ENCODE measurements at regions not wholly inside any gene's neighbourhood (a gene's known extent, or its start where the extent isn't known, plus 50 kb on each side); places are given as distances from the start of the nearest gene placed in this dataset.

DNA sequence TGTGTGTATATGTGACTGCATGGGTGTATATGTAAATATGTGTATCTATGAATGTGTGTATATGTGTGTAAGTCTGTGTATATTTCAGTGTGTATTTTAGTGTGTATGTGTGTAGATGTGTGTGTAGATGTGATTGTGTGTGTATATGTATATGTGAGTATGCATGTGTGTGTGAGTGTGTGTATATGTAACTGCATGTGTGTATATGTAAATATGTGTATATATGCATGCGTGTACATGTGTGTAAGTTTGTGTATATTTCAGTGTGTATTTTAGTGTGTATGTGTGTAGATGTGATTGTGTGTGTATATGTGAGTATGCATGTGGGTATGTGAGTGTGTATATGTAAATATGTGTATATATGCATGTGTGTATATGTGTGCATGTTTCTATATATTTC is 169.9 kb downstream of the MN1 start:
- intact Hi-C loops (cut with micrococcal nuclease) = no loop called here
- H3K36me3 ChIP-seq (ENCODE audit: insufficient read depth, low read length) = no peaks in the 10 kb centered on the region
- H3K4me1 Mint-ChIP-seq = no peaks in the 10 kb centered on the region
- H3K4me1 ChIP-seq (ENCODE audit: insufficient read depth, low read length) = no peaks in the 10 kb centered on the region
- CTCF ChIA-PET (ENCODE audit: partially characterized antibody) = no interaction called here
- no peak overlapping the region for H3K4me3 Mint-ChIP-seq
- DNase-seq = no peak
- POLR2A ChIA-PET (ENCODE audit: partially characterized antibody) = no interaction called here
- H3K4me3 ChIP-seq (ENCODE audit: low read length in 2 of 2) = no peak overlapping the region
- H3K9me3 Mint-ChIP-seq = peaks cover 0 to 4% (median 0%) of the 10 kb centered on the region in 8 donors
- no peaks in the 10 kb centered on the region for H3K36me3 Mint-ChIP-seq
- H3K27ac Mint-ChIP-seq = no peak overlapping the region
- H3K9me3 ChIP-seq (ENCODE audit: control insufficient read depth in 1 of 2, low read length in 2 of 2) = no peaks in the 10 kb centered on the region
- peaks cover 9 to 11% of the 10 kb centered on the region in 2 donors for H3K27me3 Mint-ChIP-seq
- H3K27me3 ChIP-seq (ENCODE audit: insufficient read depth, low read length) = no peaks in the 10 kb centered on the region
- H3K27ac ChIP-seq (ENCODE audit: low read depth, low read length) = no peak overlapping the region

- CTCF ChIA-PET (ENCODE audit: partially characterized antibody) = no interaction called here
- Mint-ChIP-seq H3K27ac (no peak overlapping the region), H3K27me3 (peaks cover 9 to 13% of the 10 kb centered on the region in 2 donors), H3K4me3 (no peak overlapping the region), H3K4me1 (no peaks in the 10 kb centered on the region), H3K9me3 (peaks cover 0 to 4% (median 0%) of the 10 kb centered on the region in 8 donors), H3K36me3 (no peaks in the 10 kb centered on the region)
- DNase-seq = no peak
- Histone ChIP-seq H3K4me3 (ENCODE audit: low read length in 2 of 2) (no peak overlapping the region), H3K27me3 (ENCODE audit: insufficient read depth, low read length) (no peaks in the 10 kb centered on the region), H3K36me3 (ENCODE audit: insufficient read depth, low read length) (no peaks in the 10 kb centered on the region), H3K9me3 (ENCODE audit: control insufficient read depth in 1 of 2, low read length in 2 of 2) (no peaks in the 10 kb centered on the region), H3K27ac (ENCODE audit: low read depth, low read length) (no peak overlapping the region), H3K4me1 (ENCODE audit: insufficient read depth, low read length) (no peaks in the 10 kb centered on the region)
- intact Hi-C loops (cut with micrococcal nuclease) = no loop called here
- POLR2A ChIA-PET (ENCODE audit: partially characterized antibody) = no interaction called here
Observed at GRCh38 chr22:27632451-27633295, 168.9 kb downstream of the MN1 start.

DNA sequence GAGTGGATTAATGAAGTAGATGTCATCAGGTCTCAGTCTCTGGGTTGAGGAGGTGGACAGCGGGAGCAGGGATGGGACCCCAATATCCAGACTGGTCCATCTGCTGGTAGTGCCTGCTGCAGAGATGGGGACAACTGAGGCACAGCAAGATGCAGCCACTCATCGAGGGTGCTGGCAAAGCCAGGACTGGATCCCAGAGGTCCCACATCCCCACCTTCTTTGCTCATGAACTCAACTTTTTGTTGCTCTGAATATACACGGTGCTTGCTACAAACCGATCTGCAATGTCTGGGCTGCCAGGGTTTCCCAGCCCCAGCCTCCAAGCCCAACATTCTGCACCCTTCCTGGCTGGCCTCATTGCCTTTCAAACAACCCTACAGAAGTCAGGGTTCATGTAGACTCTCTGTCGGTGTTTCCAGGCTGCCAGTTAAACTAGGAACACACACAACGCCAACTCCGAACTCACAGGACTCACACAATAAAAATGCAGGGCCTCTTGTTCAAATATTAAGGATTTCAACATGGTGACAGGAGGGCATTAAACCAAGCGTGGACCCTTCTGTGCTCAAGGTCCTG is 168.2 kb downstream of the MN1 start:
- no peak for DNase-seq
- Mint-ChIP-seq H3K4me1 (no peaks in the 10 kb centered on the region), H3K9me3 (peaks cover 0 to 5% (median 0%) of the 10 kb centered on the region in 8 donors), H3K27ac (no peak overlapping the region), H3K4me3 (no peak overlapping the region), H3K36me3 (no peaks in the 10 kb centered on the region), H3K27me3 (peaks cover 12 to 13% of the 10 kb centered on the region in 2 donors)
- intact Hi-C loops (cut with micrococcal nuclease) = no loop called here
- Histone ChIP-seq H3K9me3 (ENCODE audit: control insufficient read depth in 1 of 2, low read length in 2 of 2) (no peaks in the 10 kb centered on the region), H3K27ac (ENCODE audit: low read depth, low read length) (no peak overlapping the region), H3K4me1 (ENCODE audit: insufficient read depth, low read length) (no peaks in the 10 kb centered on the region), H3K4me3 (ENCODE audit: low read length in 2 of 2) (no peak overlapping the region), H3K36me3 (ENCODE audit: insufficient read depth, low read length) (no peaks in the 10 kb centered on the region), H3K27me3 (ENCODE audit: insufficient read depth, low read length) (no peaks in the 10 kb centered on the region)
- ChIA-PET POLR2A (ENCODE audit: partially characterized antibody) (no interaction called here), CTCF (ENCODE audit: partially characterized antibody) (no interaction called here)

- H3K27ac ChIP-seq (ENCODE audit: low read depth, low read length) = no peak overlapping the region
- Mint-ChIP-seq H3K4me1 (no peaks in the 10 kb centered on the region), H3K4me3 (no peak overlapping the region), H3K27ac (no peak overlapping the region), H3K36me3 (no peaks in the 10 kb centered on the region), H3K9me3 (peaks cover 0 to 5% (median 0%) of the 10 kb centered on the region in 8 donors), H3K27me3 (peaks cover 12 to 13% of the 10 kb centered on the region in 2 donors)
- H3K9me3 ChIP-seq (ENCODE audit: control insufficient read depth in 1 of 2, low read length in 2 of 2) = no peaks in the 10 kb centered on the region
- no peaks in the 10 kb centered on the region for H3K27me3 ChIP-seq (ENCODE audit: insufficient read depth, low read length)
- no peak overlapping the region for H3K4me3 ChIP-seq (ENCODE audit: low read length in 2 of 2)
- intact Hi-C loops (cut with micrococcal nuclease) = no loop called here
- POLR2A ChIA-PET (ENCODE audit: partially characterized antibody) = no interaction called here
- DNase-seq = no peak
- CTCF ChIA-PET (ENCODE audit: partially characterized antibody) = no interaction called here
- no peaks in the 10 kb centered on the region for H3K4me1 ChIP-seq (ENCODE audit: insufficient read depth, low read length)
- H3K36me3 ChIP-seq (ENCODE audit: insufficient read depth, low read length) = no peaks in the 10 kb centered on the region
Observed at GRCh38 chr22:27634043-27634740, 167.4 kb downstream of the MN1 start.

DNA sequence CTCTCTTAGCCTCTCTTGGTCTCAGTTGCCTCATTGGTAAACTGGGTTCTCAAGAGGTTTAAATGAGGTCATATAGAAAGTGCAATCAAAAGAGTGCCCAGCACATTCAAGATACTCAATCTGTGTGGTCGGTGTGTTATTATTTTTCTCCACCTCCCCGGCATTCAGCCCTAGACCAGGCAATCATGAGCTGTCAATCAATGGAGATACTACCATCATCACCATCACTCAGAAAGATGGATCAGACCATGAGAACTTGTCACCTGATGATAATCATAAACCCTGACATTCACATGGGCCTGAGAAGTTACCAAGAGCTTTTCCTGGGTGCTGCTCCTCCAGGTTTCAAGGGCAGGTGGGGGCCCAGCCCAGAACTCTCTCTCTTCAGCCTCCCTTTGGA is 166.1 kb downstream of the MN1 start:
- Histone ChIP-seq H3K27ac (ENCODE audit: low read depth, low read length) (no peak overlapping the region), H3K27me3 (ENCODE audit: insufficient read depth, low read length) (no peaks in the 10 kb centered on the region), H3K4me3 (ENCODE audit: low read length in 2 of 2) (no peak overlapping the region), H3K9me3 (ENCODE audit: control insufficient read depth in 1 of 2, low read length in 2 of 2) (no peaks in the 10 kb centered on the region), H3K36me3 (ENCODE audit: insufficient read depth, low read length) (no peaks in the 10 kb centered on the region), H3K4me1 (ENCODE audit: insufficient read depth, low read length) (no peaks in the 10 kb centered on the region)
- Mint-ChIP-seq H3K36me3 (no peaks in the 10 kb centered on the region), H3K4me1 (no peaks in the 10 kb centered on the region), H3K9me3 (peaks cover 0 to 3% (median 0%) of the 10 kb centered on the region in 8 donors), H3K27me3 (peaks cover 12 to 13% of the 10 kb centered on the region in 2 donors), H3K27ac (no peak overlapping the region), H3K4me3 (no peak overlapping the region)
- POLR2A ChIA-PET (ENCODE audit: partially characterized antibody) = no interaction called here
- DNase-seq = no peak
- intact Hi-C loops (cut with micrococcal nuclease) = no loop called here
- CTCF ChIA-PET (ENCODE audit: partially characterized antibody) = no interaction called here

- ChIA-PET CTCF (ENCODE audit: partially characterized antibody) (no interaction called here), POLR2A (ENCODE audit: partially characterized antibody) (no interaction called here)
- H3K36me3 ChIP-seq (ENCODE audit: insufficient read depth, low read length) = no peaks in the 10 kb centered on the region
- H3K27ac ChIP-seq (ENCODE audit: low read depth, low read length) = no peak overlapping the region
- H3K9me3 ChIP-seq (ENCODE audit: control insufficient read depth in 1 of 2, low read length in 2 of 2) = no peaks in the 10 kb centered on the region
- DNase-seq = no peak
- Mint-ChIP-seq H3K27me3 (peaks cover 12 to 13% of the 10 kb centered on the region in 2 donors), H3K4me3 (no peak overlapping the region), H3K36me3 (no peaks in the 10 kb centered on the region), H3K9me3 (peaks cover 0 to 3% (median 0%) of the 10 kb centered on the region in 8 donors), H3K27ac (no peak overlapping the region), H3K4me1 (no peaks in the 10 kb centered on the region)
- no peak overlapping the region for H3K4me3 ChIP-seq (ENCODE audit: low read length in 2 of 2)
- no peaks in the 10 kb centered on the region for H3K4me1 ChIP-seq (ENCODE audit: insufficient read depth, low read length)
- intact Hi-C loops (cut with micrococcal nuclease) = no loop called here
- no peaks in the 10 kb centered on the region for H3K27me3 ChIP-seq (ENCODE audit: insufficient read depth, low read length)
Observed at GRCh38 chr22:27635852-27636251, 165.7 kb downstream of the MN1 start.

GRCh38 chr22:27636716-27637508 is 164.6 kb downstream of the MN1 start:
- H3K4me1 Mint-ChIP-seq = no peaks in the 10 kb centered on the region
- CTCF ChIA-PET (ENCODE audit: partially characterized antibody) = no interaction called here
- intact Hi-C loops (cut with micrococcal nuclease) = no loop called here

More at GRCh38 chr22:27636716-27637508, 164.6 kb downstream of the MN1 start:
- H3K4me1 ChIP-seq (ENCODE audit: insufficient read depth, low read length) = no peaks in the 10 kb centered on the region
- peak overlapping the region in 1 of 7 donors; percentile 53 for H3K27ac Mint-ChIP-seq
- POLR2A ChIA-PET (ENCODE audit: partially characterized antibody) = no interaction called here
- H3K9me3 Mint-ChIP-seq = peaks cover 0 to 3% (median 0%) of the 10 kb centered on the region in 8 donors
- no peak overlapping the region for H3K4me3 Mint-ChIP-seq
- H3K36me3 ChIP-seq (ENCODE audit: insufficient read depth, low read length) = no peaks in the 10 kb centered on the region
- H3K36me3 Mint-ChIP-seq = no peaks in the 10 kb centered on the region
- H3K27me3 ChIP-seq (ENCODE audit: insufficient read depth, low read length) = no peaks in the 10 kb centered on the region
- DNase-seq = no peak
- H3K9me3 ChIP-seq (ENCODE audit: control insufficient read depth in 1 of 2, low read length in 2 of 2) = no peaks in the 10 kb centered on the region
- no peak overlapping the region for H3K4me3 ChIP-seq (ENCODE audit: low read length in 2 of 2)
- no peak overlapping the region for H3K27ac ChIP-seq (ENCODE audit: low read depth, low read length)
- peaks cover 11 to 14% of the 10 kb centered on the region in 2 donors for H3K27me3 Mint-ChIP-seq

Measured in CD4-positive, alpha-beta memory T cell (primary cell).